PFSK-1 (cell line): ENCODE measurements at regions not wholly inside any gene's neighbourhood (a gene's known extent, or its start where the extent isn't known, plus 50 kb on each side); places are given as distances from the start of the nearest gene placed in this dataset.

Experiments
- FOXP2 ChIP-seq: optimal IDR thresholded peaks from 2 replicates; pipeline ENCODE3; 2011; ENCODE audit warnings: borderline replicate concordance, control low read depth, inconsistent platforms; ENCODE audit not compliant: insufficient read depth; ENCODE audit errors: extremely low read length, extremely low read depth
- POLR2AphosphoS5 ChIP-seq: IDR thresholded peaks from 2 replicates; pipeline ENCODE4 v1.6.1; 2012; ENCODE audit warnings: low read depth, mild to moderate bottlenecking, control low read depth, low read length, moderate library complexity
- REST ChIP-seq, 2 experiments: IDR thresholded peaks; 2 replicates each; pipeline versions ENCODE4 v1.6.1 to v1.8.0; 2011 to 2012; ENCODE audit warnings: low read depth in 2 of 2, low read length in 2 of 2, control low read depth in 1 of 2, inconsistent platforms in 1 of 2, mild to moderate bottlenecking in 1 of 2, moderate library complexity in 1 of 2; ENCODE audit not compliant: insufficient read depth in 1 of 2
- SIN3A ChIP-seq: IDR thresholded peaks from 2 replicates; pipeline ENCODE4 v1.6.1; 2012; ENCODE audit warnings: mild to moderate bottlenecking, low read length, moderate library complexity, borderline replicate concordance; ENCODE audit not compliant: insufficient read depth
- TAF1 ChIP-seq: IDR thresholded peaks from 2 replicates; pipeline ENCODE4 v1.6.1; 2012; ENCODE audit warnings: low read length, control low read depth, borderline replicate concordance; ENCODE audit not compliant: insufficient read depth

GRCh38 chr5:111997711-111998110, 240.7 kb upstream of the NREP start:
- TF ChIP-seq REST (IDR thresholded peaks at IDR 0.05; ENCODE audit: insufficient read depth in 1 of 2, low read depth in 2 of 2, low read length in 2 of 2), result no peak
- TF ChIP-seq POLR2AphosphoS5, result no peak
- no peak for TF ChIP-seq SIN3A
- no peak for TF ChIP-seq TAF1
- TF ChIP-seq FOXP2, result no peak

- TF ChIP-seq REST (IDR thresholded peaks at IDR 0.05; ENCODE audit: insufficient read depth in 1 of 2, low read depth in 2 of 2, low read length in 2 of 2) (no peak), SIN3A (no peak), TAF1 (no peak), POLR2AphosphoS5 (no peak)
Measured at GRCh38 chr5:111997308-111997707, 240.3 kb upstream of the NREP start.

GRCh38 chr5:111996574-111996973, 239.6 kb upstream of the NREP start:
- TF ChIP-seq POLR2AphosphoS5 (no peak), FOXP2 (no peak), SIN3A (no peak), TAF1 (no peak), REST (IDR thresholded peaks at IDR 0.05; ENCODE audit: insufficient read depth in 1 of 2, low read depth in 2 of 2, low read length in 2 of 2) (no peak)

- TF ChIP-seq FOXP2 (no peak), REST (IDR thresholded peaks at IDR 0.05; ENCODE audit: insufficient read depth in 1 of 2, low read depth in 2 of 2, low read length in 2 of 2) (no peak)
Measured at GRCh38 chr5:111995701-111996100, 238.7 kb upstream of the NREP start.

GRCh38 chr5:111993242-111993641, 236.2 kb upstream of the NREP start:
- no peak for TF ChIP-seq REST (IDR thresholded peaks at IDR 0.05; ENCODE audit: insufficient read depth in 1 of 2, low read depth in 2 of 2, low read length in 2 of 2)
- no peak for TF ChIP-seq TAF1
- no peak for TF ChIP-seq POLR2AphosphoS5
- TF ChIP-seq FOXP2, result no peak
- TF ChIP-seq SIN3A, result no peak
